Tibial nerve (tissue), 4 donors: ENCODE measurements at regions not wholly inside any gene's neighbourhood (a gene's known extent, or its start where the extent isn't known, plus 50 kb on each side); places are given as distances from the start of the nearest gene placed in this dataset.

ENCODE experiments used
- CTCF ChIP-seq, 5 experiments: fragments of 200-600 bp in 3 of 5; fragments of 450-650 bp in 2 of 5; sonication (generic) in 3 of 5; IDR thresholded peaks; one replicate each; pipeline ENCODE4 v1.5.1; 2016 to 2019; ENCODE audit warnings: antibody characterized with exemption in 5 of 5, mild to moderate bottlenecking in 3 of 5, moderate library complexity in 2 of 5
- EP300 ChIP-seq, 2 donors: sonication (generic); formaldehyde crosslinking; IDR thresholded peaks; one replicate each; pipeline ENCODE4 v1.6.1; 2017; ENCODE audit warnings: antibody characterized with exemption in 2 of 2, mild to moderate bottlenecking in 1 of 2
- POLR2A ChIP-seq, 2 donors: fragments of 450-650 bp; IDR thresholded peaks; one replicate each; pipeline ENCODE4 v1.6.1; 2017; ENCODE audit warnings: antibody characterized with exemption in 2 of 2, mild to moderate bottlenecking in 2 of 2, moderate library complexity in 2 of 2

GRCh38 chr1:242876030-242876429 is 351.5 kb upstream of the PLD5 start:
- TF ChIP-seq CTCF (IDR thresholded peaks at IDR 0.05): no peak
- no peak for TF ChIP-seq POLR2A (IDR thresholded peaks at IDR 0.05)
- TF ChIP-seq EP300 (IDR thresholded peaks at IDR 0.05): no peak
